NCI-H2196 (cell line): ENCODE measurements at regions not wholly inside any gene's neighbourhood (a gene's known extent, or its start where the extent isn't known, plus 50 kb on each side); places are given as distances from the start of the nearest gene placed in this dataset.
A peak's percentile ranks its signal among the peaks of the same experiment; 100 is the strongest.

ENCODE experiments used
- DNase-seq: peaks from one replicate; lab custom pipeline; 2025; ENCODE audit not compliant: unreplicated experiment; lab: John Stamatoyannopoulos, UW

- DNase-seq, result no peak
Measured at GRCh38 chr13:73281746-73282145, 222.9 kb downstream of the KLF5 start.

- DNase-seq, result no peak
Measured at GRCh38 chr13:73278186-73278585, 219.4 kb downstream of the KLF5 start.

- no peak for DNase-seq
Measured at GRCh38 chr13:73275163-73275562, 216.4 kb downstream of the KLF5 start.

DNA sequence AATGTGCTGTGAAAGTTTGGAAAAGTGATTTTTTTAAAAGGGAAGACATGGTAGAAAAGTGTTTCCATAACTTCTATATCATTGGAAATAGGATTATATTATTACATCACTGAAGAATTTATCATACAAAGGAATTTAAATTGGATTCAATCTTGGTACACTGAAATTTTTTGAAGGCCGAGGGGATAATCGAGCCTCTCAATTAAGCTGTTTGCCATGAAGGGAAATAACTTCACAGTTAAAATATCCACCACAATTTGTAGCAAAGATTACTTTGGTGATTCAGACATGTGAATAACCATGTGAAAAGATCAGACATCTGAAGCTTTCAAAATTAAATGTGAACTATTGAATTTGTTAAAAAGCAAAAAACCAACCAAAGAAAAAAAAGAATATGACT lies 215.3 kb downstream of the KLF5 start:
- DNase-seq, result no peak

GRCh38 chr13:73273745-73274144 lies 214.9 kb downstream of the KLF5 start:
- no peak for DNase-seq

DNA sequence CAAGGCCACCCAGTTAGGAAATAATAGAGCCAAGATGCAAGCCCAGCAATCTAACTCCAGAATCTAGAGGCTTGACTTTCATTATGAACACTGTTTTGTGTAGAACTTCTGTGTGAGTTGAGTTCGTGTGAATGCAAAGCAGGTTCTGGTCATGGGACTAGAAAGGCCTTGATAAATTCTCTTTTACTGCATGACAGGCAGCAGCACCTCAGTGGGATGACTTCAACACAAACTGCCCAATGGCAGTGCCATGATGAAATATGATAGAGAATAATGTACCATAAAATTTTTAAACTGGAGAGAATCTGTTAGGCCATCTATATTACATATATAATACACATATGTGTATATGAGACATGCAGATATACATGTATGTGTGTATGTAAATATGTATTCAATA lies 214.5 kb downstream of the KLF5 start:
- DNase-seq, result no peak

GRCh38 chr13:73272831-73273230 lies 214.0 kb downstream of the KLF5 start:
- no peak for DNase-seq

- DNase-seq, result peak; percentile 21
Measured at GRCh38 chr13:73268306-73268705, 209.5 kb downstream of the KLF5 start.

- DNase-seq, result no peak
Measured at GRCh38 chr13:73266640-73267180, 207.9 kb downstream of the KLF5 start.

DNA sequence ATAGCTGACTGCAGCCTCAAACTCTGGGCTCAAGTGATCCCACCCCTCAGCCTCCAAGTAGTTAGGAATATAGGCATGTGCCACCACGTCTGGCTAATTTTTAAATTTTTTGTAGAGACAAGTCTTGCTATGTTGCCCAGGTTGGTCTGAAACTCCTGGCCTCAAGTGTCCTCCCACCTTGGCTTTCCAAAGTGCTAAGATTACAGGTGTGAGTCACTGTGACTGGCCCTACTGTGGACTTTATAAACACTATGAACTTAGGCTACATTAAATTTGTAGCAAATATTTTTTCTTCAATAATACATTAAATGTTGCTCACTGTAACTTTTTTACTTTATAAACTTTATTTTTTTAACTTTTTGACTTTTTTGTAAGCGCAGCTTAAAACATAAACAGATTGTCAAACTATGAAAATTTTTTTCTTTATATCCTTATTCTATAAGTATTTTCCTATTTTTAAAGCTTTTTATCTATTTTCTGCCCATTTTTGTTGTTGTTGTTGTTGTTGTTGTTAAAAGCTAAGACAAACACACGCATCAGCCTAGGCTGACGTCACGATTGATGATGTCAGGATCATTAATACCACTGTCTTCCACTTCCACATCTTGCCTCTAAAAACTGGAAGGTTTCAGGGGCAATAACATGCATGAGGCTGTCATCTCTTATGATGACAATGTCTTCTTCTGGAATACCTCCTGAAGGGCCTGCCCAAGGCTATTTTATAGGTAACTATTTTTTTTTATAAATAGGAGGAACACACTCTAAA lies 204.2 kb downstream of the KLF5 start:
- no peak for DNase-seq

DNA sequence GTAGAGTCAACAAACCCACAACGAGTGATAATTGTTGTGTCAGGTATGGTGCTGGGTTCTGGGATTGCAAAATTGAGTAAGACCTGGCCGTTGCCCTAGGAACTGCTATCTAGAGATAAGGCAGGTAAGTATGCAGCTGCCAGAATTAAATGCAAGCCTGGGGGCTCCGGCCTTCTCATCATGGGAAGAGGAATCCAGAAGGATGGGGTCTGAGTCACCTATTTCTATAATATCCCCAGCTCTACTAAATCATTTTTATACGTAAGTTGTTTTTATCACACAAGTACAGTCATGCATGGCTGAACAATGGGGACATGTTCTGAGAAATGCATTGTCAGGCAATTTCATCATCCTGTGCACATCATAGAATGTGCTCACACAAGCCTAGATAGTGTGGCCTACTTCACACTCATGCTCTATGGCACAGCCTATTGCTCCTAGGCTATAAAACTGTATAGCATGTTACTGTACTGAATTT lies 203.0 kb downstream of the KLF5 start:
- DNase-seq, result no peak

DNA sequence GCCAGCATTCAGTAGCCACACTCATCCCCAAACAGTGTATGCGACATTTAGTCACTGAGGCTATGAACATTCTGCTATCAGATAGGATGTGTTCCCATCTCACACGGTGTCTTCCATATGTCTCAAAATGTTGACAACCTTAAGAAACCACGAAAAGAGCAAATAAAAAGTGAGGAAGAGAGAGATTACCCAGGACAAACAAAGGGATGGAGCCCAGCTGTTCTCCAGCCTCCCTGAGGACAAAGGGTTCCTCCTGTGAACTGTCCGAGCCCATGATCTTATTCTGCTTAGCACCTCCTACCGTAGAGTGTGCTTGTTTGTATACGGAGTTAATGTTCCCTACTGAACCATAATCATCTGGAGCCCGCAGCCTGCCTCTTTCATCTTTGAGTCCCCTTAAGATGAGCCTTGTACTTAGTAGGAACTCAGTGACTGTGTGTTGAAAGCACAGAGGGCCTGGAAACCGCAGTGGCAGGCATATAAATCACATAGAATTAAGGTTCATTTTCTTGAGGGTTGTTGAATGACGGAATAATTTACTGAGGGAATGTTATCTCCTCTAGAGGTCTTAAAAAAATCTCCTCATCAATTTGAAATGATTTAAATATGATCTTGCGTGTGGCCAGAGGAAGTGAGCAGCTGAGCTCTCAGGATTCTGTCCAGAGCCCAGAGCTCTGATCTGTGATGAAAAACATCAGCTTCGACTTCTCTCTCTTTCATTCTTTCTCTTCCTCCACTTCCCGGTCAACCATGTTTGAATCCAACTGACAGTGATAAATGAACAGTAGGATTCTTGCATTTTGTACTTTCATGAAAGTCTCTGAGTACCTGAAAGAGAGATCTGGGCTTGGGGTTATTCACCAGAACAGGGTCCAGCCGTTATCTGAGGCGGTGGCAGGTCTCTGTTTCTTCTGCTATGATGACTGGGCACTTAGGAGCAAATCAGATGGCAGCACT lies 200.5 kb downstream of the KLF5 start:
- no peak for DNase-seq

GRCh38 chr13:73258406-73258805 lies 199.6 kb downstream of the KLF5 start:
- DNase-seq, result no peak

- DNase-seq, result no peak
Measured at GRCh38 chr13:73254827-73255226, 196.0 kb downstream of the KLF5 start.

- DNase-seq, result no peak
Measured at GRCh38 chr13:73251626-73252265, 192.9 kb downstream of the KLF5 start.

- no peak for DNase-seq
Measured at GRCh38 chr13:73250061-73250460, 191.3 kb downstream of the KLF5 start.

- DNase-seq, result peak; percentile 1
Measured at GRCh38 chr13:73248711-73249580, 190.1 kb downstream of the KLF5 start.

- DNase-seq, result no peak
Measured at GRCh38 chr13:73248154-73248553, 189.3 kb downstream of the KLF5 start.

- DNase-seq, result no peak
Measured at GRCh38 chr13:73245246-73245645, 186.4 kb downstream of the KLF5 start.

GRCh38 chr13:73244467-73244866 lies 185.7 kb downstream of the KLF5 start:
- no peak for DNase-seq
